ENCODE measurements at regions not wholly inside any gene's neighbourhood (a gene's known extent, or its start where the extent isn't known, plus 50 kb on each side); places are given as distances from the start of the nearest gene placed in this dataset.
"Not testable (repeated sequence)": the region's sequence is repeated elsewhere in the genome, so short reads cannot be mapped to it uniquely, and the experiment has no call there.

- 70 to 90% (median 88%) methylated on average over 2 of the region's 2 CpGs for WGBS, 3 donors
- H3K27ac ChIP-seq (ENCODE audit: low read depth, low read length) = no peak overlapping the region
These were observed 242.2 kb downstream of the GATA3 start for GRCh38 chr10:8296734-8297101.

- no peak overlapping the region for H3K27ac ChIP-seq (ENCODE audit: low read depth, low read length)
- WGBS, 3 donors = 71 to 73% (median 72%) methylated on average over 2 of the region's 2 CpGs
These were observed 242.6 kb downstream of the GATA3 start for GRCh38 chr10:8297107-8297506.

- no peak overlapping the region for H3K27ac ChIP-seq (ENCODE audit: low read depth, low read length)
- WGBS, 3 donors = 40 to 56% (median 52%) methylated on average over 1 of the region's 1 CpG
These were observed 243.5 kb downstream of the GATA3 start for GRCh38 chr10:8297959-8298358.

- no peak overlapping the region for H3K27ac ChIP-seq (ENCODE audit: low read depth, low read length)
- 27 to 49% (median 37%) methylated on average over 16 of the region's 16 CpGs for WGBS, 3 donors
These were observed 244.5 kb downstream of the GATA3 start for GRCh38 chr10:8298896-8299570.

- H3K27ac ChIP-seq (ENCODE audit: low read depth, low read length) = no peak overlapping the region
These were observed 246.4 kb downstream of the GATA3 start for GRCh38 chr10:8300925-8301324.

GRCh38 chr10:8301333-8301732 is 246.8 kb downstream of the GATA3 start:
- H3K27ac ChIP-seq (ENCODE audit: low read depth, low read length) = no peak overlapping the region
- WGBS, 3 donors = 58 to 81% (median 63%) methylated on average over 2 of the region's 2 CpGs

More at GRCh38 chr10:8300925-8301324, 246.4 kb downstream of the GATA3 start:
- WGBS, 3 donors = 44 to 79% (median 59%) methylated on average over 5 of the region's 5 CpGs

- WGBS, 3 donors = 68 to 85% (median 80%) methylated on average over 4 of the region's 4 CpGs
- H3K27ac ChIP-seq (ENCODE audit: low read depth, low read length) = no peak overlapping the region
These were observed 247.3 kb downstream of the GATA3 start for GRCh38 chr10:8301831-8302230.

- no peak overlapping the region for H3K27ac ChIP-seq (ENCODE audit: low read depth, low read length)
- 68 to 88% (median 72%) methylated on average over 6 of the region's 6 CpGs for WGBS, 3 donors
These were observed 248.1 kb downstream of the GATA3 start for GRCh38 chr10:8302565-8302964.

GRCh38 chr10:8304861-8305260 is 250.4 kb downstream of the GATA3 start:
- H3K27ac ChIP-seq (ENCODE audit: low read depth, low read length) = no peak overlapping the region
- 83 to 91% (median 86%) methylated on average over 10 of the region's 10 CpGs for WGBS, 3 donors

- H3K27ac ChIP-seq (ENCODE audit: low read depth, low read length) = no peak overlapping the region
- 82 to 83% (median 83%) methylated on average over 9 of the region's 9 CpGs for WGBS, 3 donors
These were observed 251.6 kb downstream of the GATA3 start for GRCh38 chr10:8305876-8306652.

- H3K27ac ChIP-seq (ENCODE audit: low read depth, low read length) = no peak overlapping the region
- WGBS, 3 donors = 75 to 84% (median 79%) methylated on average over 4 of the region's 4 CpGs
These were observed 252.3 kb downstream of the GATA3 start for GRCh38 chr10:8306685-8307364.

- no peak overlapping the region for H3K27ac ChIP-seq (ENCODE audit: low read depth, low read length)
- 29 to 71% (median 55%) methylated on average over 2 of the region's 2 CpGs for WGBS, 3 donors
These were observed 256.4 kb downstream of the GATA3 start for GRCh38 chr10:8310930-8311329.

- 66 to 89% (median 89%) methylated on average over 2 of the region's 2 CpGs for WGBS, 3 donors
- H3K27ac ChIP-seq (ENCODE audit: low read depth, low read length) = no peak overlapping the region
These were observed 257.1 kb downstream of the GATA3 start for GRCh38 chr10:8311526-8312070.

- H3K27ac ChIP-seq (ENCODE audit: low read depth, low read length) = no peak overlapping the region
- 44 to 69% (median 48%) methylated on average over 3 of the region's 3 CpGs for WGBS, 3 donors
These were observed 257.6 kb downstream of the GATA3 start for GRCh38 chr10:8312079-8312478.

- 53 to 61% (median 57%) methylated on average over 9 of the region's 9 CpGs for WGBS, 3 donors
- no peak overlapping the region for H3K27ac ChIP-seq (ENCODE audit: low read depth, low read length)
These were observed 258.3 kb downstream of the GATA3 start for GRCh38 chr10:8312781-8313180.

GRCh38 chr10:8314486-8314885 is 260.0 kb downstream of the GATA3 start:
- WGBS, 3 donors = 80 to 92% (median 88%) methylated on average over 5 of the region's 5 CpGs
- no peak overlapping the region for H3K27ac ChIP-seq (ENCODE audit: low read depth, low read length)

- H3K27ac ChIP-seq (ENCODE audit: low read depth, low read length) = no peak overlapping the region
- 29 to 66% (median 58%) methylated on average over 1 of the region's 1 CpG for WGBS, 3 donors
These were observed 261.1 kb downstream of the GATA3 start for GRCh38 chr10:8315619-8316021.

- WGBS, 3 donors = 78 to 87% (median 84%) methylated on average over 6 of the region's 6 CpGs
- no peak overlapping the region for H3K27ac ChIP-seq (ENCODE audit: low read depth, low read length)
These were observed 261.8 kb downstream of the GATA3 start for GRCh38 chr10:8316284-8316683.

- not testable (repeated sequence) for H3K27ac ChIP-seq (ENCODE audit: low read depth, low read length)
- 86 to 90% methylated on average over 3 of the region's 3 CpGs; no CpG with 5 or more reads in 1 of the 3 donors for WGBS, 3 donors
These were observed 263.9 kb downstream of the GATA3 start for GRCh38 chr10:8318429-8318828.

Measured in adipose tissue (tissue), 3 donors.